CD14-positive monocyte (primary cell): ENCODE measurements at regions not wholly inside any gene's neighbourhood (a gene's known extent, or its start where the extent isn't known, plus 50 kb on each side); places are given as distances from the start of the nearest gene placed in this dataset.

Source experiments
- DNase-seq, 3 donors: peaks; one replicate each; pipeline ENCODE4 v3.0.0-alpha.2; 2011 to 2022
- H2AFZ ChIP-seq: 2 replicates; pipeline ENCODE4 v1.6.0; 2012; ENCODE audit warnings: mild to moderate bottlenecking, low read depth, low read length, inconsistent platforms; ENCODE audit not compliant: insufficient read depth, poor library complexity, severe bottlenecking
- H3K27ac ChIP-seq, 2 donors: 1 replicate in 1 of 2; 2 replicates in 1 of 2; pipeline ENCODE4 v1.5.1; 2012 to 2013; ENCODE audit warnings: low read length in 2 of 2, control low read depth in 1 of 2, inconsistent platforms in 1 of 2, low read depth in 1 of 2, mild to moderate bottlenecking in 1 of 2
- H3K27me3 ChIP-seq, 2 donors: one replicate each; pipeline versions ENCODE4 v1.6.0 to v1.6.1; 2011 to 2013; ENCODE audit warnings: low read length in 2 of 2; ENCODE audit not compliant: control insufficient read depth in 2 of 2, insufficient read depth in 2 of 2
- H3K36me3 ChIP-seq, 2 donors: replicated peaks in 1 of 2; 1 replicate in 1 of 2; 2 replicates in 1 of 2; pipeline versions ENCODE4 v1.5.1 to v1.6.1; 2012 to 2013; ENCODE audit warnings: low read length in 2 of 2, control low read depth in 1 of 2, inconsistent platforms in 1 of 2, mild to moderate bottlenecking in 1 of 2; ENCODE audit not compliant: insufficient read depth in 2 of 2, control insufficient read depth in 1 of 2
- H3K4me1 ChIP-seq, 2 donors: 1 replicate in 1 of 2; 2 replicates in 1 of 2; pipeline versions ENCODE4 v1.5.1 to v1.6.1; 2012 to 2013; ENCODE audit warnings: low read length in 2 of 2, control low read depth in 1 of 2, inconsistent platforms in 1 of 2, mild to moderate bottlenecking in 1 of 2, moderate library complexity in 1 of 2; ENCODE audit not compliant: insufficient read depth in 2 of 2, control insufficient read depth in 1 of 2
- H3K4me2 ChIP-seq: replicated peaks from 2 replicates; pipeline ENCODE3; 2012; ENCODE audit warnings: low read length, moderate library complexity, mild to moderate bottlenecking; ENCODE audit not compliant: poor library complexity, severe bottlenecking; ENCODE audit errors: extremely low read depth
- H3K4me3 ChIP-seq, 3 experiments: fragments of 200-600 bp in 1 of 3; sonication (generic) in 1 of 3; replicated peaks in 1 of 3; 1 replicate in 2 of 3; 2 replicates in 1 of 3; pipeline ENCODE4 v1.5.1; 2011 to 2013; ENCODE audit warnings: low read length in 3 of 3, mild to moderate bottlenecking in 3 of 3, control low read depth in 2 of 3, low read depth in 2 of 3, inconsistent platforms in 1 of 3, moderate library complexity in 1 of 3
- H3K79me2 ChIP-seq: 2 replicates; pipeline ENCODE4 v1.6.0; 2012; ENCODE audit warnings: mild to moderate bottlenecking, control low read depth, inconsistent platforms, low read length, moderate library complexity; ENCODE audit not compliant: insufficient read depth
- H3K9ac ChIP-seq: 2 replicates; pipeline ENCODE4 v1.6.0; 2017; ENCODE audit warnings: low read length, mild to moderate bottlenecking; ENCODE audit not compliant: insufficient read depth, poor library complexity, severe bottlenecking
- H3K9me3 ChIP-seq, 2 donors: replicated peaks in 1 of 2; 1 replicate in 1 of 2; 2 replicates in 1 of 2; pipeline versions ENCODE4 v1.5.1 to v1.6.1; 2012 to 2013; ENCODE audit warnings: low read length in 2 of 2, control low read depth in 1 of 2; ENCODE audit not compliant: control insufficient read depth in 1 of 2, insufficient read depth in 1 of 2
- H4K20me1 ChIP-seq: 2 replicates; pipeline ENCODE4 v1.6.0; 2012; ENCODE audit warnings: mild to moderate bottlenecking, low read length, control low read depth, moderate library complexity; ENCODE audit not compliant: insufficient read depth
- H3K27ac Mint-ChIP-seq, 7 donors: one replicate each; pipeline ENCODE4 v1.8.0; 2020; ENCODE audit warnings: mild to moderate bottlenecking in 7 of 7, mixed read lengths in 7 of 7, moderate library complexity in 6 of 7, inconsistent platforms in 2 of 7
- H3K27me3 Mint-ChIP-seq, 3 donors: one replicate each; pipeline ENCODE4 v1.8.0; 2021 to 2022; ENCODE audit warnings: low read depth in 3 of 3, mild to moderate bottlenecking in 3 of 3, mixed read lengths in 3 of 3, moderate library complexity in 3 of 3, inconsistent platforms in 1 of 3
- H3K36me3 Mint-ChIP-seq, 2 donors: one replicate each; pipeline ENCODE4 v1.8.0; 2020; ENCODE audit warnings: mixed read lengths in 2 of 2, inconsistent platforms in 1 of 2, mild to moderate bottlenecking in 1 of 2
- H3K4me1 Mint-ChIP-seq: one replicate; pipeline ENCODE4 v1.8.0; 2020; ENCODE audit warnings: mild to moderate bottlenecking, mixed read lengths
- H3K4me3 Mint-ChIP-seq, 2 donors: one replicate each; pipeline ENCODE4 v1.8.0; 2020; ENCODE audit warnings: mild to moderate bottlenecking in 2 of 2, mixed read lengths in 2 of 2, moderate library complexity in 1 of 2
- H3K9me3 Mint-ChIP-seq, 7 donors: one replicate each; pipeline ENCODE4 v1.8.0; 2020 to 2022; ENCODE audit warnings: mixed read lengths in 7 of 7, mild to moderate bottlenecking in 6 of 7, moderate library complexity in 6 of 7, inconsistent platforms in 2 of 7
- CTCF ChIP-seq: fragments of 200-600 bp; IDR thresholded peaks from one replicate; pipeline ENCODE4 v1.8.0; 2022; ENCODE audit warnings: antibody characterized with exemption, mild to moderate bottlenecking
- WGBS: methylation state at CpG from one replicate; pipeline ENCODE4 v1.1.5; 2013; ENCODE audit warnings: missing lambda C conversion rate; ENCODE audit not compliant: insufficient coverage; 5-methylcytosine and 5-hydroxymethylcytosine counted together
- intact Hi-C, 2 donors: fragments of 100-400 bp; cut with micrococcal nuclease; formaldehyde crosslinking; loops; one replicate each; pipeline versions ENCODE4 v1.15.0 to v1.15.1; 2023

DNA sequence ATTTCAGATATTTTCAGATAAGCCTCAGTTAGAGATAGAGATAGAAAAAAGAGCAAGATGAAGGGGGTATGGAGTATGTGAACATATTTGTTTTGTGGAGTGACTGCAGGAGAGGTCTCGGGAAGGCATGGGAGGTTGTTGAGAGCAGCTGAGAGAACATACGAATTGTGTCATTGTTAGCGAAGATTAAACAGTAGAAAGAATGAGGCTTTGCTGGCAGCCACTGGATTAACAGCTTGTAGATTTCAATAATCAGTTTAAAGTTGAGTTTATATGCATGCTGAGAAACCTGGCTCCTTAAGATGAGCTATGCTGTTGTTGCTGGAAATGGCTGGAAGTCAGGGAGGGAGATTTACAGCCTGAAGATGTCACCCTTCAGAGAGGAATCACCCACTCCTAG, 100.9 kb upstream of the SORCS3 start:
- H3K36me3 Mint-ChIP-seq = no peaks in the 10 kb centered on the region
- peaks cover 0 to 3% (median 0%) of the 10 kb centered on the region in 7 donors for H3K9me3 Mint-ChIP-seq
- peak overlapping the region in 1 of 7 donors; percentile 46 for H3K27ac Mint-ChIP-seq
- 92% methylated on average over 3 of the region's 3 CpGs for WGBS
- H3K4me3 ChIP-seq = no peak overlapping the region
- peaks cover 2 to 9% (median 2%) of the 10 kb centered on the region in 3 donors for H3K27me3 Mint-ChIP-seq
- TF ChIP-seq CTCF = no peak
- H3K9me3 ChIP-seq = no peaks in the 10 kb centered on the region
- H4K20me1 ChIP-seq = no peaks in the 10 kb centered on the region
- no peaks in the 10 kb centered on the region for H3K36me3 ChIP-seq
- H3K27me3 ChIP-seq = no peaks in the 10 kb centered on the region
- H3K79me2 ChIP-seq = no peaks in the 10 kb centered on the region
- no peak overlapping the region for H3K27ac ChIP-seq
- no peak overlapping the region for H3K4me2 ChIP-seq
- intact Hi-C loops = no loop called here
- H2AFZ ChIP-seq = no peak overlapping the region
- H3K9ac ChIP-seq = no peak overlapping the region
- no peaks in the 10 kb centered on the region for H3K4me1 Mint-ChIP-seq
- no peaks in the 10 kb centered on the region for H3K4me1 ChIP-seq
- no peak overlapping the region for H3K4me3 Mint-ChIP-seq
- DNase-seq = no peak

GRCh38 chr10:104541820-104542219, 99.3 kb upstream of the SORCS3 start:
- intact Hi-C loops = no loop called here
- Histone ChIP-seq H3K36me3 (no peaks in the 10 kb centered on the region), H3K4me2 (no peak overlapping the region), H3K27ac (no peak overlapping the region), H3K9ac (no peak overlapping the region), H3K9me3 (no peaks in the 10 kb centered on the region), H3K27me3 (no peaks in the 10 kb centered on the region), H4K20me1 (no peaks in the 10 kb centered on the region), H2AFZ (no peak overlapping the region), H3K79me2 (no peaks in the 10 kb centered on the region), H3K4me3 (no peak overlapping the region), H3K4me1 (no peaks in the 10 kb centered on the region)
- no peak overlapping the region for H3K27ac Mint-ChIP-seq
- no peaks in the 10 kb centered on the region for H3K4me1 Mint-ChIP-seq
- TF ChIP-seq CTCF = no peak
- no peaks in the 10 kb centered on the region for H3K36me3 Mint-ChIP-seq
- 68% methylated on average over 3 of the region's 4 CpGs for WGBS
- DNase-seq = no peak
- H3K4me3 Mint-ChIP-seq = no peak overlapping the region
- H3K9me3 Mint-ChIP-seq = peaks cover 0 to 3% (median 0%) of the 10 kb centered on the region in 7 donors
- H3K27me3 Mint-ChIP-seq = peaks cover 3 to 5% (median 4%) of the 10 kb centered on the region in 3 donors
